OCI-LY3 (cell line): ENCODE measurements at regions not wholly inside any gene's neighbourhood (a gene's known extent, or its start where the extent isn't known, plus 50 kb on each side); places are given as distances from the start of the nearest gene placed in this dataset.

Source experiments
- EZH2phosphoT487 ChIP-seq: fragments of 200-600 bp; shearing (Covaris generic); IDR thresholded peaks from 2 replicates; pipeline ENCODE4 v1.6.1; 2018; ENCODE audit warnings: antibody characterized with exemption, mixed run types, low read depth
- TF ChIP-seq, protein P1 (sequence below): fragments of 200-600, 300-600 bp; sonication (generic); IDR thresholded peaks from 2 replicates; pipeline ENCODE4 v1.5.1; 2014; ENCODE audit warnings: antibody characterized with exemption, low read length, low read depth

DNA sequence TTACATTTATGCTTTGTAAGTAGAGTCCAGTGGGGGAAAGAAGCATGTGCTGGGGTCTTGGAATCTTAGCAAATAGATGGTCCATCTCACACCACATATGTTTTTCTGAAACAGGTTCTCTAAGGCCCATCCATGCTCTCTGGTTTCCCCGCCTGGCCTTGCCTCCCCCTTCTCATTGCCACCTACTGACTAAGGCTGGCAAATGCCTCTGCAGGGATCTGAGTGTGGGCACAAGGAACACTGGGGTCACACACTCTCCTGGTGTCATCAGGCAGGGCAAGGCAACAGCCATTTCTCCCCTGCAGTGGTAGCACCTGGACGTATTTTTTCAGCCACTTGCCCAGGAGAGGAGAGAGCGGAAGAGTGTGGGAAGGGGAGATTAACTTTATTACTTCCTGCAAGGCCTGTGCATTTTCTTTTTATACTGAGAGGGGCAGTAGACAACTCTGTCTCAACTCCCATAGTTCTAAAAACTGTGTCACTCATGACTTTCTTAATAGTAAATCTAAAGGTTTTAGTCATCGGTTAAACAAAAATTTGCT is 804.2 kb upstream of the NECTIN3 start:
- TF ChIP-seq, protein P1, sequence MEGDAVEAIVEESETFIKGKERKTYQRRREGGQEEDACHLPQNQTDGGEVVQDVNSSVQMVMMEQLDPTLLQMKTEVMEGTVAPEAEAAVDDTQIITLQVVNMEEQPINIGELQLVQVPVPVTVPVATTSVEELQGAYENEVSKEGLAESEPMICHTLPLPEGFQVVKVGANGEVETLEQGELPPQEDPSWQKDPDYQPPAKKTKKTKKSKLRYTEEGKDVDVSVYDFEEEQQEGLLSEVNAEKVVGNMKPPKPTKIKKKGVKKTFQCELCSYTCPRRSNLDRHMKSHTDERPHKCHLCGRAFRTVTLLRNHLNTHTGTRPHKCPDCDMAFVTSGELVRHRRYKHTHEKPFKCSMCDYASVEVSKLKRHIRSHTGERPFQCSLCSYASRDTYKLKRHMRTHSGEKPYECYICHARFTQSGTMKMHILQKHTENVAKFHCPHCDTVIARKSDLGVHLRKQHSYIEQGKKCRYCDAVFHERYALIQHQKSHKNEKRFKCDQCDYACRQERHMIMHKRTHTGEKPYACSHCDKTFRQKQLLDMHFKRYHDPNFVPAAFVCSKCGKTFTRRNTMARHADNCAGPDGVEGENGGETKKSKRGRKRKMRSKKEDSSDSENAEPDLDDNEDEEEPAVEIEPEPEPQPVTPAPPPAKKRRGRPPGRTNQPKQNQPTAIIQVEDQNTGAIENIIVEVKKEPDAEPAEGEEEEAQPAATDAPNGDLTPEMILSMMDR = no peak
- TF ChIP-seq EZH2phosphoT487 = no peak
